ENCODE measurements at regions not wholly inside any gene's neighbourhood (a gene's known extent, or its start where the extent isn't known, plus 50 kb on each side); places are given as distances from the start of the nearest gene placed in this dataset.

GRCh38 chr18:57275111-57275510 lies 77.2 kb upstream of the ST8SIA3 start:
- TF ChIP-seq, protein P1, sequence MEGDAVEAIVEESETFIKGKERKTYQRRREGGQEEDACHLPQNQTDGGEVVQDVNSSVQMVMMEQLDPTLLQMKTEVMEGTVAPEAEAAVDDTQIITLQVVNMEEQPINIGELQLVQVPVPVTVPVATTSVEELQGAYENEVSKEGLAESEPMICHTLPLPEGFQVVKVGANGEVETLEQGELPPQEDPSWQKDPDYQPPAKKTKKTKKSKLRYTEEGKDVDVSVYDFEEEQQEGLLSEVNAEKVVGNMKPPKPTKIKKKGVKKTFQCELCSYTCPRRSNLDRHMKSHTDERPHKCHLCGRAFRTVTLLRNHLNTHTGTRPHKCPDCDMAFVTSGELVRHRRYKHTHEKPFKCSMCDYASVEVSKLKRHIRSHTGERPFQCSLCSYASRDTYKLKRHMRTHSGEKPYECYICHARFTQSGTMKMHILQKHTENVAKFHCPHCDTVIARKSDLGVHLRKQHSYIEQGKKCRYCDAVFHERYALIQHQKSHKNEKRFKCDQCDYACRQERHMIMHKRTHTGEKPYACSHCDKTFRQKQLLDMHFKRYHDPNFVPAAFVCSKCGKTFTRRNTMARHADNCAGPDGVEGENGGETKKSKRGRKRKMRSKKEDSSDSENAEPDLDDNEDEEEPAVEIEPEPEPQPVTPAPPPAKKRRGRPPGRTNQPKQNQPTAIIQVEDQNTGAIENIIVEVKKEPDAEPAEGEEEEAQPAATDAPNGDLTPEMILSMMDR (IDR thresholded peaks at IDR 0.05; ENCODE audit: low read depth, low read length), result no peak
- Histone ChIP-seq H3K27me3 (no peaks in the 10 kb centered on the region), H3K27ac (no peak overlapping the region), H3K4me1 (ENCODE audit: low read depth) (no peaks in the 10 kb centered on the region), H3K36me3 (no peaks in the 10 kb centered on the region), H3K4me3 (no peak overlapping the region), H3K9me3 (ENCODE audit: low read depth) (no peaks in the 10 kb centered on the region)
- DNase-seq (ENCODE audit: low read depth in 1 of 2, low spot score in 1 of 2), result no peak

DNA sequence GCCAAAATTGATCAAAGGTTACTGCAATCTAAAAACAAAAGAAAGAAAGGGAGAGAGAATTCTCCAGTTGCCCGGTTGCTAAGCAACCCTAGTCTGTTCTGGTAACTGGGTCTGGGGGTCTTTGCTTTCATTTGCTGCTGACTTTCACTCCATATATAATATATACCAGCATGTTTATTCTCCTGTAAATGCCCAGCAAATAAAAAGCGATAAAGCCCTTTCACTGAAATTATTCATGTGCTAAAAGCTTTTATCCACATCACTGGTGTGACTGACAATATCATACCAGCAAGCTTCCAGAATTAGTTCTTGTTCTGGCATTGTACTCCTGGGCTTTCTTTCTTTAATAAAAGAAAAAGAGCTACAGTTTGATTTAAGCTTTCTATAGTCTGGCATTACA lies 75.5 kb upstream of the ST8SIA3 start:
- Histone ChIP-seq H3K36me3 (no peaks in the 10 kb centered on the region), H3K4me1 (ENCODE audit: low read depth) (no peaks in the 10 kb centered on the region), H3K27me3 (no peaks in the 10 kb centered on the region), H3K9me3 (ENCODE audit: low read depth) (no peaks in the 10 kb centered on the region), H3K4me3 (no peak overlapping the region), H3K27ac (no peak overlapping the region)
- TF ChIP-seq, protein P1 (IDR thresholded peaks at IDR 0.05; ENCODE audit: low read depth, low read length), result no peak
- DNase-seq (ENCODE audit: low read depth in 1 of 2, low spot score in 1 of 2), result no peak

- H3K4me1 ChIP-seq (ENCODE audit: low read depth), result no peaks in the 10 kb centered on the region
- H3K27me3 ChIP-seq, result no peaks in the 10 kb centered on the region
- H3K36me3 ChIP-seq, result no peaks in the 10 kb centered on the region
- TF ChIP-seq, protein P1 (IDR thresholded peaks at IDR 0.05; ENCODE audit: low read depth, low read length), result no peak
- H3K9me3 ChIP-seq (ENCODE audit: low read depth), result no peaks in the 10 kb centered on the region
- no peak overlapping the region for H3K27ac ChIP-seq
- H3K4me3 ChIP-seq, result no peak overlapping the region
- DNase-seq (ENCODE audit: low read depth in 1 of 2, low spot score in 1 of 2), result no peak
Measured at GRCh38 chr18:57278933-57279332, 73.4 kb upstream of the ST8SIA3 start.

DNA sequence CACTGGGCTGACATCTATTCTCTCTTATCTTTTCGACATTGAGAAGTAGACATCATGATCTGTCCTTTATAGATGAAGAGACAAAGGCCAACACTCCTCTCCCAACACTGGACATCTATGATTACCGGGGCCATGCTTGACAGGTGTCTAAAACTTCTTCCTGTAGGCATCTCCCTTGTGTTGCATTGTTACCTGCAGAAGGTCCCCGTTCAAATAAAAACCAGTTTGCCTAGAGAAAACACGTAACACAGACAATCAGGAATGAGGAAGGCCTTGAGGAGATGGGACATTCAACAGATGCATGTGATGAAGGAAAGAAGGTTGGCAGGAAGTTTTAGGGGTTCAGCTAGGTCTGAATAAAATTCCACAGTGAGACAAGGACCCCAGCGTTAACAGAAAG lies 70.8 kb upstream of the ST8SIA3 start:
- Histone ChIP-seq H3K27me3 (no peaks in the 10 kb centered on the region), H3K9me3 (ENCODE audit: low read depth) (no peaks in the 10 kb centered on the region), H3K4me3 (no peak overlapping the region), H3K4me1 (ENCODE audit: low read depth) (no peaks in the 10 kb centered on the region), H3K27ac (no peak overlapping the region), H3K36me3 (no peaks in the 10 kb centered on the region)
- TF ChIP-seq, protein P1 (IDR thresholded peaks at IDR 0.05; ENCODE audit: low read depth, low read length), result no peak
- DNase-seq (ENCODE audit: low read depth in 1 of 2, low spot score in 1 of 2), result no peak

DNA sequence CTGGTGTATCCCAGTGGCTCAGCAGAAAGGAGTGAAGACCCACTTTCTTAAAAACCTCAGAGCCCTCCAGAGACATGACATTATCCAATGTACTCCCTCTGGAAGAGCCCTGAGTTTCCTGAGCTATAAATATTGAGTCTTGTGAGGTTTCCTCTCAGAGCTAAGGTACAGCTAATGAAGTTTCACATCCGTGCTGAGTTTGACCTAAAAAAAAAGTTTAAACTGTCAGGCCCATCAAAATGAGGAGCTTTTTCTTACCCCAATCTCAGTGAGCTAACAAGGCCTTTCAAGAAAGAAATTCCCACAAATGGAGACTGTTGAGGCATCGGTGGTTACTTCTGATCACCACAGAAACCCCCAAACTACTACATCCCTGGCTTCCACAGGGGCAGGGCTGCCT lies 65.4 kb upstream of the ST8SIA3 start:
- no peak for DNase-seq (ENCODE audit: low read depth in 1 of 2, low spot score in 1 of 2)
- H3K27me3 ChIP-seq, result no peaks in the 10 kb centered on the region
- no peaks in the 10 kb centered on the region for H3K4me1 ChIP-seq (ENCODE audit: low read depth)
- H3K4me3 ChIP-seq, result no peak overlapping the region
- H3K27ac ChIP-seq, result no peak overlapping the region
- TF ChIP-seq, protein P1 (IDR thresholded peaks at IDR 0.05; ENCODE audit: low read depth, low read length), result no peak
- H3K9me3 ChIP-seq (ENCODE audit: low read depth), result no peaks in the 10 kb centered on the region
- no peaks in the 10 kb centered on the region for H3K36me3 ChIP-seq

DNA sequence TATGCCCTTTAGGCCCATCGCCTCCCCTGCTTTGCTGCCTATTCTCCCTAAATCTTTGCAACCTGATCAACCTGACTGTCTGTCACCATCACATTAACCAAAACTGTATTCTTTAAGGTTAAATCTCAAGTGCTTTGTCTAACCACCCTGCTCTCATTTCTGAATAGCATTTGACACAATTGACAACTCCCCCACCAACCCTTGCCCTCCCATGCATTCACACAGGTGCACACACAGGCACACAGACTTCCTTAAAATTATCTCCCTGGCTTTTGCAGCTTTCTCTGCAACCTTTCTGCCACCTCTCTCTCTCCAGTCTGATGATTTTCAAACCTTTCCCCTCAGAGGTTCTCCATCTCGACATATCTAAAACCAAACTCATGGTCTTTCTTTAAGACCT lies 64.6 kb upstream of the ST8SIA3 start:
- Histone ChIP-seq H3K4me1 (ENCODE audit: low read depth) (no peaks in the 10 kb centered on the region), H3K27me3 (no peaks in the 10 kb centered on the region), H3K4me3 (no peak overlapping the region), H3K27ac (no peak overlapping the region), H3K9me3 (ENCODE audit: low read depth) (no peaks in the 10 kb centered on the region), H3K36me3 (no peaks in the 10 kb centered on the region)
- TF ChIP-seq, protein P1 (IDR thresholded peaks at IDR 0.05; ENCODE audit: low read depth, low read length), result no peak
- no peak for DNase-seq (ENCODE audit: low read depth in 1 of 2, low spot score in 1 of 2)
